ENCODE measurements at regions not wholly inside any gene's neighbourhood (a gene's known extent, or its start where the extent isn't known, plus 50 kb on each side); places are given as distances from the start of the nearest gene placed in this dataset.
A peak's percentile ranks its signal among the peaks of the same experiment; 100 is the strongest.

DNA sequence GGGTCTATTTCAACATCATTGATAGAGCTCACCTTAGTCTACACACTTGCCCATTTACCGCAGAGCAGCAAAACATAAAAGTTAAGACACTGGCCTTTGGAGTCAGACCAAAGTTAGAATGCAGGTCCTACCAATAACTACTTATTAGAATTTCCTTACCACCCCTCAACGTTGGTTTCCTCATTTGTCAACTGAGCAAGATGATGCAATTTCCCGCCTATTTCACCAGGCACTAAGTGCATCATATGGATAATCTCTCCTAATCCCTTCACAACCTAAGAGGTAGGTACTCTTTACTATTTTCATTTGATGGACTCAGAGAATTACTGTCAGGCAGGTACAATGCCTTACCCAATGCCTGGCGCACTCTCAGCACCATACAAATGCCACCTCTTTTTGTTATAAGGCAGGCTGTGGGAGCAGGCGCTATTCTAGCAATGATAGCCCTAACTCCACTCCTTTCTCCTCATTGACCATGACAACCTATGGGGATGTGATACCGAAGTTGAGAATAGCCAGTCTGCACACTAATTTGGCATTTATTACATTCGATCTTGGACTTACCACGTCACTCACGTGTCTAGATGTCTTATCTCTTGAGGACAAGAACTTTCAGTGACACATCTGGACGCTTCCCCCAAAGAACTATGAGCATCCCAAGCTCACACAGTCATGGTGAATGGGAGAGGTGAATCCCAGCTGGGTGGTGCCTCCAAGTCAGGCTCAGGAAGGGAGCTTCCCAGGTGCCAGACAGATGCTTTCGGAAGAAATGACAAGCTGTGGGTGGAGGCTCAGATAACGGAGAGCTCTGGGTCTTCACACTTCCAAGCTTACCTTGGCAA, 128.1 kb upstream of the STMND1 start:
- DNase-seq (ENCODE audit: low read depth), result no peak
- no peak overlapping the region for H3K4me3 ChIP-seq (ENCODE audit: low read depth, low read length)
- TF ChIP-seq, protein P1, sequence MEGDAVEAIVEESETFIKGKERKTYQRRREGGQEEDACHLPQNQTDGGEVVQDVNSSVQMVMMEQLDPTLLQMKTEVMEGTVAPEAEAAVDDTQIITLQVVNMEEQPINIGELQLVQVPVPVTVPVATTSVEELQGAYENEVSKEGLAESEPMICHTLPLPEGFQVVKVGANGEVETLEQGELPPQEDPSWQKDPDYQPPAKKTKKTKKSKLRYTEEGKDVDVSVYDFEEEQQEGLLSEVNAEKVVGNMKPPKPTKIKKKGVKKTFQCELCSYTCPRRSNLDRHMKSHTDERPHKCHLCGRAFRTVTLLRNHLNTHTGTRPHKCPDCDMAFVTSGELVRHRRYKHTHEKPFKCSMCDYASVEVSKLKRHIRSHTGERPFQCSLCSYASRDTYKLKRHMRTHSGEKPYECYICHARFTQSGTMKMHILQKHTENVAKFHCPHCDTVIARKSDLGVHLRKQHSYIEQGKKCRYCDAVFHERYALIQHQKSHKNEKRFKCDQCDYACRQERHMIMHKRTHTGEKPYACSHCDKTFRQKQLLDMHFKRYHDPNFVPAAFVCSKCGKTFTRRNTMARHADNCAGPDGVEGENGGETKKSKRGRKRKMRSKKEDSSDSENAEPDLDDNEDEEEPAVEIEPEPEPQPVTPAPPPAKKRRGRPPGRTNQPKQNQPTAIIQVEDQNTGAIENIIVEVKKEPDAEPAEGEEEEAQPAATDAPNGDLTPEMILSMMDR (IDR thresholded peaks at IDR 0.05; ENCODE audit: insufficient read depth, low read length), result no peak

- DNase-seq (ENCODE audit: low read depth), result no peak
These were observed 128.8 kb upstream of the STMND1 start for GRCh38 chr6:16973051-16973450.

GRCh38 chr6:16972535-16972934, 129.3 kb upstream of the STMND1 start:
- TF ChIP-seq, protein P1 (IDR thresholded peaks at IDR 0.05; ENCODE audit: insufficient read depth, low read length), result no peak
- DNase-seq (ENCODE audit: low read depth), result no peak
- H3K4me3 ChIP-seq (ENCODE audit: low read depth, low read length), result no peak overlapping the region

More at GRCh38 chr6:16973051-16973450, 128.8 kb upstream of the STMND1 start:
- no peak overlapping the region for H3K4me3 ChIP-seq (ENCODE audit: low read depth, low read length)
- TF ChIP-seq, protein P1 (IDR thresholded peaks at IDR 0.05; ENCODE audit: insufficient read depth, low read length), result no peak

DNA sequence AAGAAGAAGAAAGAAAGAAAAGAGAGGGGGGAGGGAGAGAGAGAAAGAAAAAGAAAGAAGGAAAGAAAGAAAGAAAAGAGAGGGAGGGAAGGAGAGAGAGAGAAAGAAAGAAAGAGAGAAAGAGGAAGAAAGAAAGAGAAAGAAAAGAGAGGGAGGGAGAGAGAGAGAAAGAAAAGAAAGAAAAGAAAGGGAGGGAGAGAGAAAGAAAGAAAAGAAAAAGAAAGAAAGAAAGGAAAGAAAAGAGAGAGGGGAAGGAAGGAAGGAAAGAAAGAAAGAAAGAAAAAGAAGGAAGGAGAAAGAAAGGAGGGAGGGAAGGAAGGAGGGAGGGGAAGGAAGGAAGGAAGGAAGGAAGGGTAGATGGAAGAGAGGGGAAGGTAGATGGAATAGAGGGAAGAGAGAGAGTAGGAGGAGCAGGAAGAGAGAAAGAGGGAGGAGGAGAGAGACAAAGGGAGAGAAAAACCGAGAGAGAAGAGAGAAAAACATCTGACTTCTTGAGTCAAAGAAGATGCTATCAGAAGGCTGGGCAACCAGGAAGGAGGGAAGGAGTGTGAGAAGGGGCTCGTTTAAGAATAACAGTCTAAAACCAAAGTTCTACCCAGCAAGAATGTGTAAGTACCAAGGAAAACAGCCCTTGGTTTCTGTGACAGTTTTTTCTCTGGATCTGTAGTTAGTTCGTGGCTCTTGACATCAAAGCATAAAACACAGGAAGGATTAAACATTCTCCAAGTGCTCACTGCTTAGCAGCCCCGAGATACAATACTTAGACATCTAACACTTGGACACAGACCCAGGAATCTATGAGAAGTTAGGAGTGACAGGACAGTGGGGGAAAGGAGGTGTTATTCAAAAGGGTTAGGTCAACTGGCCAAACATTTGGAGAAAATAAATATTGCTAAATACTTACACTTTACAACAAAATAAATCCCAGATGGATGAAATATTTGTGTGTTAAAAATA, 131.9 kb upstream of the STMND1 start:
- no peak overlapping the region for H3K4me3 ChIP-seq (ENCODE audit: low read depth, low read length)
- peak; percentile 15 for DNase-seq (ENCODE audit: low read depth)
- TF ChIP-seq, protein P1 (IDR thresholded peaks at IDR 0.05; ENCODE audit: insufficient read depth, low read length), result no peak

GRCh38 chr6:16968101-16968500, 133.7 kb upstream of the STMND1 start:
- H3K4me3 ChIP-seq (ENCODE audit: low read depth, low read length), result no peak overlapping the region
- DNase-seq (ENCODE audit: low read depth), result no peak
- TF ChIP-seq, protein P1 (IDR thresholded peaks at IDR 0.05; ENCODE audit: insufficient read depth, low read length), result no peak

- TF ChIP-seq, protein P1 (IDR thresholded peaks at IDR 0.05; ENCODE audit: insufficient read depth, low read length), result no peak
- H3K4me3 ChIP-seq (ENCODE audit: low read depth, low read length), result no peak overlapping the region
- DNase-seq (ENCODE audit: low read depth), result no peak
These were observed 134.4 kb upstream of the STMND1 start for GRCh38 chr6:16967470-16967817.
